GM23338 (cell line): ENCODE measurements at regions not wholly inside any gene's neighbourhood (a gene's known extent, or its start where the extent isn't known, plus 50 kb on each side); places are given as distances from the start of the nearest gene placed in this dataset.

Source experiments
- ATAC-seq: fragments of 200-7000 bp; cut with Tn5 transposase; 3 replicates; pipeline ENCODE4 v1.9.1; 2020
- DNase-seq: peaks from one replicate; pipeline ENCODE4 v3.0.0-alpha.2; 2015; ENCODE audit warnings: low spot score
- H2AFZ ChIP-seq: fragments of 200-600 bp; sonication (generic); 2 replicates; pipeline ENCODE4 v1.8.0; 2016; ENCODE audit warnings: antibody characterized with exemption, mild to moderate bottlenecking, moderate library complexity
- H3F3A ChIP-seq: fragments of 200-600 bp; sonication (generic); replicated peaks from 2 replicates; pipeline ENCODE4 v1.8.0; 2017; ENCODE audit warnings: antibody characterized with exemption, mixed run types, low read depth
- H3K27ac ChIP-seq: fragments of 200-600 bp; sonication (generic); 2 replicates; pipeline ENCODE4 v1.6.1; 2016; ENCODE audit warnings: low read depth
- H3K27me3 ChIP-seq: fragments of 200-600 bp; sonication (generic); 2 replicates; pipeline ENCODE4 v1.8.0; 2016; ENCODE audit warnings: mild to moderate bottlenecking, mixed run types, moderate library complexity; ENCODE audit not compliant: insufficient read depth
- H3K36me3 ChIP-seq: fragments of 200-600 bp; sonication (generic); 2 replicates; pipeline ENCODE4 v1.8.0; 2016; ENCODE audit warnings: mild to moderate bottlenecking; ENCODE audit not compliant: insufficient read depth
- H3K4me1 ChIP-seq: fragments of 200-600 bp; sonication (generic); 2 replicates; pipeline ENCODE4 v1.8.0; 2016; ENCODE audit warnings: mild to moderate bottlenecking, moderate library complexity; ENCODE audit not compliant: insufficient read depth
- H3K4me2 ChIP-seq: fragments of 200-600 bp; sonication (generic); 2 replicates; pipeline ENCODE4 v1.7.1; 2017; ENCODE audit warnings: mixed run types
- H3K4me3 ChIP-seq: fragments of 200-600 bp; sonication (generic); 2 replicates; pipeline ENCODE4 v1.6.1; 2016; ENCODE audit warnings: mixed run types
- H3K79me2 ChIP-seq: fragments of 200-600 bp; sonication (generic); replicated peaks from 2 replicates; pipeline ENCODE4 v1.8.0; 2017; ENCODE audit warnings: mild to moderate bottlenecking; ENCODE audit not compliant: insufficient read depth
- H3K9me2 ChIP-seq: fragments of 200-600 bp; sonication (generic); 2 replicates; pipeline ENCODE4 v1.8.0; 2017; ENCODE audit not compliant: insufficient read depth
- H4K20me1 ChIP-seq: fragments of 200-600 bp; sonication (generic); replicated peaks from 2 replicates; pipeline ENCODE4 v1.8.0; 2017; ENCODE audit warnings: mild to moderate bottlenecking; ENCODE audit not compliant: insufficient read depth
- H3K27ac Mint-ChIP-seq: 2 replicates; pipeline ENCODE4 v1.8.0; 2020; ENCODE audit warnings: inconsistent platforms, mild to moderate bottlenecking, moderate library complexity, mixed read lengths
- H3K27me3 Mint-ChIP-seq: 3 replicates; pipeline ENCODE4 v1.8.0; 2022; ENCODE audit warnings: low read depth, mild to moderate bottlenecking, moderate library complexity, mixed read lengths, inconsistent platforms; ENCODE audit not compliant: insufficient read depth, poor library complexity
- H3K36me3 Mint-ChIP-seq: 3 replicates; pipeline ENCODE4 v1.8.0; 2021; ENCODE audit warnings: low read depth, mild to moderate bottlenecking, inconsistent platforms, moderate library complexity, mixed read lengths
- H3K4me1 Mint-ChIP-seq: 3 replicates; pipeline ENCODE4 v1.8.0; 2020; ENCODE audit warnings: mild to moderate bottlenecking, inconsistent platforms, mixed read lengths
- H3K4me3 Mint-ChIP-seq: 3 replicates; pipeline ENCODE4 v1.8.0; 2021; ENCODE audit warnings: moderate library complexity, mild to moderate bottlenecking, inconsistent platforms, mixed read lengths
- H3K9me3 Mint-ChIP-seq: 3 replicates; pipeline ENCODE4 v1.8.0; 2020; ENCODE audit warnings: moderate library complexity, mild to moderate bottlenecking, inconsistent platforms, mixed read lengths
- CREB1 ChIP-seq: fragments of 250-450 bp; sonication (Bioruptor Pico); IDR thresholded peaks from 2 replicates; pipeline ENCODE4 v1.5.0; 2020; ENCODE audit warnings: low read depth, mild to moderate bottlenecking, moderate library complexity
- CTCF ChIP-seq, 2 experiments: fragments of 200-600 bp in 1 of 2; sonication (generic) in 1 of 2; conservative IDR thresholded peaks; 2 replicates each; pipeline versions ENCODE4 v1.5.1 to v1.6.1; 2016 to 2017; ENCODE audit warnings: antibody characterized with exemption in 2 of 2, low read depth in 2 of 2, mild to moderate bottlenecking in 2 of 2, moderate library complexity in 1 of 2
- EZH2 ChIP-seq: fragments of 200-600 bp; sonication (generic); IDR thresholded peaks from one replicate; pipeline ENCODE4 v1.8.0; 2017; ENCODE audit warnings: antibody characterized with exemption, mild to moderate bottlenecking, low read depth; ENCODE audit not compliant: unreplicated experiment
- EZH2phosphoT487 ChIP-seq: fragments of 200-600 bp; sonication (generic); IDR thresholded peaks from one replicate; pipeline ENCODE4 v1.8.1; 2018; ENCODE audit warnings: antibody characterized with exemption; ENCODE audit not compliant: unreplicated experiment
- JUNB ChIP-seq: IDR thresholded peaks from one replicate; pipeline ENCODE4 v1.6.1; 2016; ENCODE audit warnings: antibody characterized with exemption; ENCODE audit not compliant: unreplicated experiment
- NANOG ChIP-seq: IDR thresholded peaks from 2 replicates; pipeline ENCODE4 v1.6.1; 2016; ENCODE audit warnings: antibody characterized with exemption, borderline replicate concordance
- POLR2AphosphoS5 ChIP-seq: IDR thresholded peaks from 2 replicates; pipeline ENCODE4 v1.6.1; 2016; ENCODE audit warnings: antibody characterized with exemption, low read depth
- REST ChIP-seq: IDR thresholded peaks from one replicate; pipeline ENCODE4 v1.6.1; 2018; ENCODE audit warnings: antibody characterized with exemption; ENCODE audit not compliant: unreplicated experiment
- STAT1 ChIP-seq: IDR thresholded peaks from one replicate; pipeline ENCODE4 v1.6.1; 2016; ENCODE audit warnings: antibody characterized with exemption; ENCODE audit not compliant: unreplicated experiment
- ZNF114 ChIP-seq: fragments of 250-450 bp; sonication (Bioruptor Pico); IDR thresholded peaks from 2 replicates; pipeline ENCODE4 v1.5.0; 2020; ENCODE audit warnings: mild to moderate bottlenecking, moderate library complexity
- ZNF331 ChIP-seq: fragments of 250-450 bp; sonication (Bioruptor Pico); IDR thresholded peaks from 2 replicates; pipeline ENCODE4 v1.5.0; 2020; ENCODE audit warnings: low read depth, mild to moderate bottlenecking, moderate library complexity
- TF ChIP-seq, protein P1 (sequence below): fragments of 250-450 bp; sonication (Bioruptor Pico); IDR thresholded peaks from 2 replicates; pipeline ENCODE4 v1.5.0; 2020; ENCODE audit warnings: mild to moderate bottlenecking, moderate library complexity
- TF ChIP-seq, protein P2 (sequence below): IDR thresholded peaks from 2 replicates; pipeline ENCODE4 v1.6.1; 2016; ENCODE audit warnings: antibody characterized with exemption

GRCh38 chr5:174325961-174326360 lies 280.5 kb downstream of the NSG2 start:
- Mint-ChIP-seq H3K4me3 (no peak overlapping the region), H3K4me1 (peaks cover 34% of the 10 kb centered on the region), H3K36me3 (no peaks in the 10 kb centered on the region), H3K9me3 (no peaks in the 10 kb centered on the region; the same call in 2 of the 3 replicates), H3K27ac (no peak overlapping the region), H3K27me3 (peaks cover 2% of the 10 kb centered on the region)
- Histone ChIP-seq H3K79me2 (no peaks in the 10 kb centered on the region), H2AFZ (no peak overlapping the region), H4K20me1 (no peaks in the 10 kb centered on the region), H3F3A (no peaks in the 10 kb centered on the region), H3K9me2 (no peaks in the 10 kb centered on the region), H3K4me2 (no peak overlapping the region), H3K27ac (no peak overlapping the region), H3K4me1 (peaks cover 4% of the 10 kb centered on the region; the same call in 1 of the 2 replicates), H3K4me3 (no peak overlapping the region), H3K27me3 (no peaks in the 10 kb centered on the region), H3K36me3 (no peaks in the 10 kb centered on the region)
- DNase-seq: no peak
- no peak for ATAC-seq
- TF ChIP-seq JUNB (no peak), CTCF (conservative IDR thresholded peaks at IDR 0.05; ENCODE audit: low read depth in 2 of 2) (no peak), ZNF114 (CRISPR knock-in tag) (no peak), CREB1 (CRISPR knock-in tag) (no peak), NANOG (no peak), EZH2 (no peak), REST (no peak), POLR2AphosphoS5 (no peak), STAT1 (no peak), EZH2phosphoT487 (no peak), ZNF331 (CRISPR knock-in tag) (no peak)
- TF ChIP-seq, protein P1, sequence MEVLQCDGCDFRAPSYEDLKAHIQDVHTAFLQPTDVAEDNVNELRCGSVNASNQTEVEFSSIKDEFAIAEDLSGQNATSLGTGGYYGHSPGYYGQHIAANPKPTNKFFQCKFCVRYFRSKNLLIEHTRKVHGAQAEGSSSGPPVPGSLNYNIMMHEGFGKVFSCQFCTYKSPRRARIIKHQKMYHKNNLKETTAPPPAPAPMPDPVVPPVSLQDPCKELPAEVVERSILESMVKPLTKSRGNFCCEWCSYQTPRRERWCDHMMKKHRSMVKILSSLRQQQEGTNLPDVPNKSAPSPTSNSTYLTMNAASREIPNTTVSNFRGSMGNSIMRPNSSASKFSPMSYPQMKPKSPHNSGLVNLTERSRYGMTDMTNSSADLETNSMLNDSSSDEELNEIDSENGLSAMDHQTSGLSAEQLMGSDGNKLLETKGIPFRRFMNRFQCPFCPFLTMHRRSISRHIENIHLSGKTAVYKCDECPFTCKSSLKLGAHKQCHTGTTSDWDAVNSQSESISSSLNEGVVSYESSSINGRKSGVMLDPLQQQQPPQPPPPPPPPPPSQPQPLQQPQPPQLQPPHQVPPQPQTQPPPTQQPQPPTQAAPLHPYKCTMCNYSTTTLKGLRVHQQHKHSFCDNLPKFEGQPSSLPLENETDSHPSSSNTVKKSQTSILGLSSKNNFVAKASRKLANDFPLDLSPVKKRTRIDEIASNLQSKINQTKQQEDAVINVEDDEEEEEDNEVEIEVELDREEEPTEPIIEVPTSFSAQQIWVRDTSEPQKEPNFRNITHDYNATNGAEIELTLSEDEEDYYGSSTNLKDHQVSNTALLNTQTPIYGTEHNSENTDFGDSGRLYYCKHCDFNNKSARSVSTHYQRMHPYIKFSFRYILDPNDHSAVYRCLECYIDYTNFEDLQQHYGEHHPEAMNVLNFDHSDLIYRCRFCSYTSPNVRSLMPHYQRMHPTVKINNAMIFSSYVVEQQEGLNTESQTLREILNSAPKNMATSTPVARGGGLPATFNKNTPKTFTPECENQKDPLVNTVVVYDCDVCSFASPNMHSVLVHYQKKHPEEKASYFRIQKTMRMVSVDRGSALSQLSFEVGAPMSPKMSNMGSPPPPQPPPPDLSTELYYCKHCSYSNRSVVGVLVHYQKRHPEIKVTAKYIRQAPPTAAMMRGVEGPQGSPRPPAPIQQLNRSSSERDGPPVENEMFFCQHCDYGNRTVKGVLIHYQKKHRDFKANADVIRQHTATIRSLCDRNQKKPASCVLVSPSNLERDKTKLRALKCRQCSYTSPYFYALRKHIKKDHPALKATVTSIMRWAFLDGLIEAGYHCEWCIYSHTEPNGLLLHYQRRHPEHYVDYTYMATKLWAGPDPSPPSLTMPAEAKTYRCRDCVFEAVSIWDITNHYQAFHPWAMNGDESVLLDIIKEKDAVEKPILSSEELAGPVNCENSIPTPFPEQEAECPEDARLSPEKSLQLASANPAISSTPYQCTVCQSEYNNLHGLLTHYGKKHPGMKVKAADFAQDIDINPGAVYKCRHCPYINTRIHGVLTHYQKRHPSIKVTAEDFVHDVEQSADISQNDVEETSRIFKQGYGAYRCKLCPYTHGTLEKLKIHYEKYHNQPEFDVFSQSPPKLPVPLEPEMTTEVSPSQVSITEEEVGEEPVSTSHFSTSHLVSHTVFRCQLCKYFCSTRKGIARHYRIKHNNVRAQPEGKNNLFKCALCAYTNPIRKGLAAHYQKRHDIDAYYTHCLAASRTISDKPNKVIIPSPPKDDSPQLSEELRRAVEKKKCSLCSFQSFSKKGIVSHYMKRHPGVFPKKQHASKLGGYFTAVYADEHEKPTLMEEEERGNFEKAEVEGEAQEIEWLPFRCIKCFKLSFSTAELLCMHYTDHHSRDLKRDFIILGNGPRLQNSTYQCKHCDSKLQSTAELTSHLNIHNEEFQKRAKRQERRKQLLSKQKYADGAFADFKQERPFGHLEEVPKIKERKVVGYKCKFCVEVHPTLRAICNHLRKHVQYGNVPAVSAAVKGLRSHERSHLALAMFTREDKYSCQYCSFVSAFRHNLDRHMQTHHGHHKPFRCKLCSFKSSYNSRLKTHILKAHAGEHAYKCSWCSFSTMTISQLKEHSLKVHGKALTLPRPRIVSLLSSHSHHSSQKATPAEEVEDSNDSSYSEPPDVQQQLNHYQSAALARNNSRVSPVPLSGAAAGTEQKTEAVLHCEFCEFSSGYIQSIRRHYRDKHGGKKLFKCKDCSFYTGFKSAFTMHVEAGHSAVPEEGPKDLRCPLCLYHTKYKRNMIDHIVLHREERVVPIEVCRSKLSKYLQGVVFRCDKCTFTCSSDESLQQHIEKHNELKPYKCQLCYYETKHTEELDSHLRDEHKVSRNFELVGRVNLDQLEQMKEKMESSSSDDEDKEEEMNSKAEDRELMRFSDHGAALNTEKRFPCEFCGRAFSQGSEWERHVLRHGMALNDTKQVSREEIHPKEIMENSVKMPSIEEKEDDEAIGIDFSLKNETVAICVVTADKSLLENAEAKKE (CRISPR knock-in tag): no peak
- TF ChIP-seq, protein P2, sequence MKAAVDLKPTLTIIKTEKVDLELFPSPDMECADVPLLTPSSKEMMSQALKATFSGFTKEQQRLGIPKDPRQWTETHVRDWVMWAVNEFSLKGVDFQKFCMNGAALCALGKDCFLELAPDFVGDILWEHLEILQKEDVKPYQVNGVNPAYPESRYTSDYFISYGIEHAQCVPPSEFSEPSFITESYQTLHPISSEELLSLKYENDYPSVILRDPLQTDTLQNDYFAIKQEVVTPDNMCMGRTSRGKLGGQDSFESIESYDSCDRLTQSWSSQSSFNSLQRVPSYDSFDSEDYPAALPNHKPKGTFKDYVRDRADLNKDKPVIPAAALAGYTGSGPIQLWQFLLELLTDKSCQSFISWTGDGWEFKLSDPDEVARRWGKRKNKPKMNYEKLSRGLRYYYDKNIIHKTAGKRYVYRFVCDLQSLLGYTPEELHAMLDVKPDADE: no peak
